Kidney epithelial cell (primary cell): ENCODE measurements at regions not wholly inside any gene's neighbourhood (a gene's known extent, or its start where the extent isn't known, plus 50 kb on each side); places are given as distances from the start of the nearest gene placed in this dataset.

Experiments
- DNase-seq: peaks from one replicate; pipeline ENCODE4 v3.0.0-alpha.2; 2010; ENCODE audit warnings: low read depth
- H3K27me3 ChIP-seq: 2 replicates; pipeline ENCODE4 v1.6.0; 2011; ENCODE audit warnings: low read length; ENCODE audit not compliant: control insufficient read depth, insufficient read depth
- H3K36me3 ChIP-seq: 2 replicates; pipeline ENCODE4 v1.5.1; 2011; ENCODE audit warnings: low read length; ENCODE audit not compliant: control insufficient read depth, insufficient read depth
- H3K4me3 ChIP-seq: 2 replicates; pipeline ENCODE4 v1.5.1; 2011; ENCODE audit warnings: low read depth, mild to moderate bottlenecking, control low read depth, low read length
- TF ChIP-seq, protein P1 (sequence below): IDR thresholded peaks from 2 replicates; pipeline ENCODE4 v1.5.1; 2011; ENCODE audit warnings: mild to moderate bottlenecking, moderate library complexity, low read length, control low read depth, inconsistent platforms; ENCODE audit not compliant: insufficient read depth, poor library complexity, severe bottlenecking

- H3K4me3 ChIP-seq: no peak overlapping the region
- DNase-seq: no peak
- H3K27me3 ChIP-seq: no peaks in the 10 kb centered on the region
- TF ChIP-seq, protein P1, sequence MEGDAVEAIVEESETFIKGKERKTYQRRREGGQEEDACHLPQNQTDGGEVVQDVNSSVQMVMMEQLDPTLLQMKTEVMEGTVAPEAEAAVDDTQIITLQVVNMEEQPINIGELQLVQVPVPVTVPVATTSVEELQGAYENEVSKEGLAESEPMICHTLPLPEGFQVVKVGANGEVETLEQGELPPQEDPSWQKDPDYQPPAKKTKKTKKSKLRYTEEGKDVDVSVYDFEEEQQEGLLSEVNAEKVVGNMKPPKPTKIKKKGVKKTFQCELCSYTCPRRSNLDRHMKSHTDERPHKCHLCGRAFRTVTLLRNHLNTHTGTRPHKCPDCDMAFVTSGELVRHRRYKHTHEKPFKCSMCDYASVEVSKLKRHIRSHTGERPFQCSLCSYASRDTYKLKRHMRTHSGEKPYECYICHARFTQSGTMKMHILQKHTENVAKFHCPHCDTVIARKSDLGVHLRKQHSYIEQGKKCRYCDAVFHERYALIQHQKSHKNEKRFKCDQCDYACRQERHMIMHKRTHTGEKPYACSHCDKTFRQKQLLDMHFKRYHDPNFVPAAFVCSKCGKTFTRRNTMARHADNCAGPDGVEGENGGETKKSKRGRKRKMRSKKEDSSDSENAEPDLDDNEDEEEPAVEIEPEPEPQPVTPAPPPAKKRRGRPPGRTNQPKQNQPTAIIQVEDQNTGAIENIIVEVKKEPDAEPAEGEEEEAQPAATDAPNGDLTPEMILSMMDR: no peak
- H3K36me3 ChIP-seq: no peaks in the 10 kb centered on the region
Observed at GRCh38 chr12:74983917-74984316, 225.7 kb downstream of the KCNC2 start.

- no peak overlapping the region for H3K4me3 ChIP-seq
- H3K27me3 ChIP-seq: no peaks in the 10 kb centered on the region
- no peaks in the 10 kb centered on the region for H3K36me3 ChIP-seq
- TF ChIP-seq, protein P1: no peak
- no peak for DNase-seq
Observed at GRCh38 chr12:74984631-74985030, 225.0 kb downstream of the KCNC2 start.

GRCh38 chr12:74985293-74985985 lies 224.2 kb downstream of the KCNC2 start:
- DNase-seq: no peak
- H3K36me3 ChIP-seq: no peaks in the 10 kb centered on the region
- H3K4me3 ChIP-seq: no peak overlapping the region
- TF ChIP-seq, protein P1: no peak
- H3K27me3 ChIP-seq: no peaks in the 10 kb centered on the region

- no peak for DNase-seq
- TF ChIP-seq, protein P1: no peak
- Histone ChIP-seq H3K4me3 (no peak overlapping the region), H3K27me3 (no peaks in the 10 kb centered on the region), H3K36me3 (no peaks in the 10 kb centered on the region)
Observed at GRCh38 chr12:74985986-74986319, 223.7 kb downstream of the KCNC2 start.

DNA sequence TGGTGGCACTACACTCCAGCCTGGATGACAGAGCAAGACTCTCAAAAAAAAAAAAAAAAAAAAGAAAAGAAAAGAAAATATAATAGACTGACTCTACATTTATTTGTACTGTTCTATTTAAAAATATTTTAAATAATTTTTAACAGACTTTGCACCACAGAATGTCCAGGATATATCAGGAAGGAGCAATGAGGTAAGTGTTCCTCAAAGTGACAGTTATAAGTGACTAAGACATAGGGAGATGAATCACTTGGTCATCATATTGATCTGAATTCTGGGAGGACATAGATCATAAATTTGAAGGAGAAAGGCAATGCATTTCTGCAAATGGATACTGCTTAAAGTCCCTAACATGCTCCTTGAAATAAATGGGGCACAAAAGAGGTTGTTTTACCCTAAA lies 221.5 kb downstream of the KCNC2 start:
- H3K36me3 ChIP-seq: no peaks in the 10 kb centered on the region
- DNase-seq: no peak
- TF ChIP-seq, protein P1: no peak
- no peaks in the 10 kb centered on the region for H3K27me3 ChIP-seq
- no peak overlapping the region for H3K4me3 ChIP-seq
